Amygdala (tissue), 56 donors: ENCODE measurements at regions not wholly inside any gene's neighbourhood (a gene's known extent, or its start where the extent isn't known, plus 50 kb on each side); places are given as distances from the start of the nearest gene placed in this dataset.

Experiments
- DNase-seq, 56 donors: peaks; one replicate each; lab custom pipeline; 2025; lab: John Stamatoyannopoulos, UW

- DNase-seq: no peak
Observed at GRCh38 chr18:61222206-61222605, 111.0 kb upstream of the CDH20 start.

DNA sequence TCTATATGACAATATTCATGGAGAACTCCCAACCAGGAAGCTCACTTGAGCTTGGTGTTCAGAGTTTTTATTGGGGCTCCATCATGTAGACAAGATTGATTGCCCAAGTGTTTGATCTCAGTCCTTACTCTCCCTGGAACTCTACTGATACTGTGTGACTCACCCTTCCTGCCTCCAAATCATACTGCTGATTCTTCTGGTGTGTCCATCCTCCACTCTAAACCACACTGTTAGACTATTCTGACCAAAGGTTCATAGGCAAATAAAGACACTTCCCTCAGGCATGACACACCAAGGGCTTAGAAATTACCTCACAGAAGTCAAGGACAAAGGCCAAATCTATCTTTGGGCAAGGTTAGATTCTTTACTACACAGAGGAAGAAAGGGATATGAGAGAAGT lies 107.9 kb upstream of the CDH20 start:
- no peak for DNase-seq

- DNase-seq: no peak
Observed at GRCh38 chr18:61236356-61237057, 96.7 kb upstream of the CDH20 start.

DNA sequence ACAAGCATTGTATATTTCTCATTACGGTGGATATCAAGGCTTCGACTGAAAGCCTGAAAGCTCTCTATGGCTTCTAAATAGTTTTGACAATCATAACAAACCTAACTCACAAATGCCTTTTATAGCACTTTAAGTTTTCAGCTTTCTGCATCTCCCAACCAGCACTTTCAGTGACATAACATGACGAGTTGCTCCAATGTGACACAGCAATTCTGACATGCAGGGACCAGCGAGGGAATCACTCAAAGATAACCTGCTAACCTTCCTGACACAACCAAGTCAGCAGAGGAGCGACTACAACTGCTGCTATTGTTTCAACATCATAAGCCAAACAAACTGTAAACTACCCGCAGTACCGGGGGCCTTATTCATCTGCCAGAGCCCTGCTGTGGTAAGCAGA lies 95.7 kb upstream of the CDH20 start:
- DNase-seq: no peak

GRCh38 chr18:61239051-61239450 lies 94.2 kb upstream of the CDH20 start:
- DNase-seq: no peak

DNA sequence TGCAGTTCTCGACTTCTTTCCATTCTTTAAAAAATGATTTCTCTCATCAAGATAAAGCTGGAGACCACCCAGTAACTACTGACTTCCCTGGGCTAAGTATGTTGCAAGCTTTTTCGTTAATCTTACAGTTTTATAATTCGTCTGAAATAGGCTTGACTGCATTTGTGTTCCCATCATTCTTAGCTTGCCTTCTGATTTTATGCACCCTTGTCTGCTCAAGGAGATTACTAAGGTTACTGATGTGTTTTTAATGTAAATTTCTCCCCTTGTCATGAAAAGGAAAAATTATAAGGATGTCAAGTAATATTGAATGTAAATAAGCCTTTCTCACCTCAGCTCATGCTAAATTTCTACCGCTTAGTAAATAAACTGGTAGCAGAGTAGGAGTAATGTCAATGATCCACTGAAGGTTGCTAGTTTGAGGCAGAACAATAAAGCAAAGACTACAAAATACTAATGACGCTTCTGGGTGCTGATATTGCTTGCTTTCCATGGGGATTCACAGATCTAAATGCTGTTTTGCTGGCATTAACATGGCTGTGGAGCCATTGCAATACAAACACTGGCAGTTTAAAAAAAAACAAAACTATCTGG lies 91.9 kb upstream of the CDH20 start:
- no peak for DNase-seq

DNA sequence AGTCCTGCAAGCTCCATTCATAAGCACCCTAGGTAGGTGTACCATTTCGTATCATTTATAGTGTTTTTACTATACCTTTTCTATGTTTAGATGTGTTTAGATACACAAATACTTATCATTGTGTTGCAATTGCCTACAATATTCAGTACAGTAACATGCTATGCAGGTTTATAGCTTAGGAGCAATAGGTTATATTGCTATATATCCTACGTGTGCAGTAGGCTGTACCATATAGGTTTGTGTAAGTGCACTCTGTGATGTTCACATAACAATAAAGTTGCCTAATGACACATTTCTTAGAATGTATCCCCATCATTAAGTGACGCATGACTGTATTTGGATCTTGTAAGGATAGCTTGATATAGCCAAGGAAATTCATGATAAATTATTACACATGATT lies 88.6 kb upstream of the CDH20 start:
- no peak for DNase-seq

DNA sequence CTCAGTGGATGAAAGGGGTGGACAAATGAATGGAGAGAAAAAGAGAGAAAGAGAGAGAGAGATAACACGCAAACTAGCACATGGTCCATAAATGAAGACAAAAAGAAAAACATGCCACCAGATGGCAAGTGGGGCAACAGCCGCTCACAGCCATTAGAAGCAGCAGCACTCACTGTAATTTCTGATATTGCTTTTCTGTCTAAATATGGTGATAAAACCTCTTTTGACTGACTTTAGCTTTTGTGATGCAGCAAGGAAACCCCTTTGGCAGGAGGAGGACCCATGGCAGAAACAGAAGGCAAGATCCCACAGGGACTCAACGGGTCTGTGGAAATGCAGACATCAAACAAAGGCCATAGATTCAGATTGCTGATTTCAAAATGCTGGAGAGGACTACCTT lies 88.0 kb upstream of the CDH20 start:
- no peak for DNase-seq

DNA sequence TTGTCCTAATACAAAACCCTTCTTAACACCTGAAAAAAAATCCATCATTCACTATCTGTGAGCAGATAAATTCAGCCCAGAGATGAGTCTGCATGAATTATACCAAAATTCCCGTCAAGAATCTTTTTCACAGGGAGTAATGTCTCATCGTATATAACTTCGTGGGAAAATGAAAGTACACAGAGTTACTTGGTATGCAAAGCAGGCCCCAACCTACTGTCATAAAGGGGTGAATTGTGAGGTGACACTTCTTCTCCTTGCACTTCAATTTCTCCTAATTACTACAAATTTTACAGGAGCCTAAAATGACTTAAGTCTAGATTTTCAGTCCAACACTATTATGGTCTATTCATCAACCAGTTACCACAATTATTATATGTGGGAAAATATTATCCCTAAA lies 84.6 kb upstream of the CDH20 start:
- DNase-seq: no peak

DNA sequence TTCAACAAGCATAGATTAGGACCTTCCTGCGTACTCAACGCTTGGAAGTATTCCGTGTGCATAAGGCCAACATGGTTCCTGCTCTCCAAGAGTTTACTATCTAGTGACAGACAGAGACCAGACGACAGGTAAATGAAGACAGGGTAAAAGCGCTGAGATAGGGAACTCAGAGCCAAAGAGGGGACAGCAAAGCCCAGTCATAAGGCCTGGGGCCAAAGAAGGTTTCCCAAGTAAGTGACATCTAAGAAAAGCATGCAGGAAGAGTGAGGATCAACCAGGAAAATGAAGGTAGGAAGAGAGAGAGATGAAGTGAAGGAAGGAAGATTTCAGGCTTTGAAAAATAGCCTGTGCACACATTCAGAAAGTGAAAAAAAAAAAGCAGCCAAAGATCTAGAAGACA lies 76.9 kb upstream of the CDH20 start:
- no peak for DNase-seq

GRCh38 chr18:61261870-61262269 lies 71.4 kb upstream of the CDH20 start:
- DNase-seq: no peak

DNA sequence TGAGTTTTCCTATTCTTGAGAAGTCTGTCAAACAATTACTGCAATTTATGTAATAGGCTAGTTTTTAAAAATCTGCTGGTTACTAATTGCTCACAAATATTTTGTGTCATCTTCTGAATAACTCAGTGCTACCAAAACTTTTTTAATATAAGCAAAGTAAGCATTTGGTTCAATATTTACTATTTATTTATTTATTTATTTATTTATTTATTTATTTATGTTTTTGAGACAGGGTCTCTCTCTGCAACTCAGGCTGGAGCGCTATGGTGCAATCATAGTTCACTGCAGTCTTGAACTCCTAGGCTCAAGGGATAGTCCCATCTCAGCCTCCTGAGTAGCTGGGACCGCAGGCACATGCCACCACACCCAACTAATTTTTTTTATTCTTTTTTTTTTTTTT lies 60.4 kb upstream of the CDH20 start:
- DNase-seq: no peak

DNA sequence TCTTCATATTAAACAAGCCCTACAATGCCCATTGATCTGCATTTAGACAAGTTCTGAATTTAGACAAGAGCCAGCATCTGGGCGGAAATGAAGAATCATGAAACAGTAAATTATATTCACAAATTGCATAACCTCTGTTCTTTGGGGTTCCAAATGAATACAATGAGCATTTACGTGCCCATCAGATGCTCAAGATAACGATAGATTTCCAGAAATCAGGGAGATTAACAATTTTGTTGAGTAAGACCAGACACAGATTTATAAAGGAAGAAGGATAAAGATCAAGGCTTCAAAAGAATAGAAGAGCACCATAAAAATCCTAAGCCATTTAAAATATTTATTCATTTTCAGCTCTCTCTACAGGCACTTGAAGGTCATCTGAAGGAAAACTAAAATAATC lies 59.7 kb upstream of the CDH20 start:
- no peak for DNase-seq

- DNase-seq: no peak
Observed at GRCh38 chr18:61274416-61274960, 58.7 kb upstream of the CDH20 start.

DNA sequence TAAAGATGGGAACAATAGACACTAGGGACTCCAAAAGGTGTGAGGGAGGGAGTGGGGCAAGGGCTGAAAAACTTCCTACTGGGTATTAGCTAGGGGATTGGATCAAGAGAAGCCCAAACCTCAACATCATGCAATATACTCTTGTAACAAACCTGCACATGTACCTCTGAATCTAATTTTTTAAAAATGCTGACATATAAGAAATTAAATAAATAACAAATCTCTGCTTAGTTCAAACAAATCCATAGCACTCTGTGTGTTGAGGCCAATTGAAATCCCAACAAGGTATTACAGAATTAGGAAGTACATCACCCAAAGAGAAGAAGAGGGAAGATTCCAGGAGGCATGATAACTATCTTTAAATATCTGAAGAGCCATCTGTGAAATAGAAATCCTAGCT lies 55.4 kb upstream of the CDH20 start:
- no peak for DNase-seq

GRCh38 chr18:61281431-61281830 lies 51.8 kb upstream of the CDH20 start:
- DNase-seq: no peak

DNA sequence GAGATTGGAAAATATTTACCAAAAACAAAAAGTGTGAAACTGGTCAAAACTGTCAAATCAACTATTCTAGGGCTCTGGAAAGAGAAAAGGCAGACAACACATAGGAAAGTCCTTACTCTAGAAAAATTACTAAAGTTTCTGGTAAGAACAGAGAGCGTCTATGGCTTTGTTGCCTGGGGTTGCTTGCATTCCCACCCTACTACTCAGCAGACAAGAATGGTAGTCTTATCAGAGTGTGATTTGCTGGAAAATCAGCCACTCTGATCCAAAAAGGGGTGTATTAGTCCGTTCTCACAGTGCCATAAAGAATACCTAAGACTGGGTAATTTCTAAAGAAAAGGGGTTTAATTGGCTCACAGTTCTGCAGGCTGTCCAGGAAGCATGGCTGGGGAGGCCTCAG lies 50.3 kb upstream of the CDH20 start:
- no peak for DNase-seq
